GM12865 (cell line): ENCODE measurements at regions not wholly inside any gene's neighbourhood (a gene's known extent, or its start where the extent isn't known, plus 50 kb on each side); places are given as distances from the start of the nearest gene placed in this dataset.
"Not testable (repeated sequence)": the region's sequence is repeated elsewhere in the genome, so short reads cannot be mapped to it uniquely, and the experiment has no call there.

Experiments used
- DNase-seq: peaks from one replicate; pipeline ENCODE4 v3.0.0; 2010; ENCODE audit warnings: low read depth
- H3K4me3 ChIP-seq: 2 replicates; pipeline ENCODE4 v1.5.1; 2011; ENCODE audit warnings: mild to moderate bottlenecking, low read depth, low read length, control low read depth
- CTCF ChIP-seq: IDR thresholded peaks from 2 replicates; pipeline ENCODE4 v1.5.1; 2011; ENCODE audit warnings: low read length, control low read depth, low read depth, inconsistent platforms; ENCODE audit not compliant: insufficient read depth; ENCODE audit errors: missing control alignments

- TF ChIP-seq CTCF: no peak
- DNase-seq: no peak
- H3K4me3 ChIP-seq: no peak overlapping the region
These were observed 264.1 kb downstream of the RPIA start for GRCh38 chr2:88955607-88956006.

DNA sequence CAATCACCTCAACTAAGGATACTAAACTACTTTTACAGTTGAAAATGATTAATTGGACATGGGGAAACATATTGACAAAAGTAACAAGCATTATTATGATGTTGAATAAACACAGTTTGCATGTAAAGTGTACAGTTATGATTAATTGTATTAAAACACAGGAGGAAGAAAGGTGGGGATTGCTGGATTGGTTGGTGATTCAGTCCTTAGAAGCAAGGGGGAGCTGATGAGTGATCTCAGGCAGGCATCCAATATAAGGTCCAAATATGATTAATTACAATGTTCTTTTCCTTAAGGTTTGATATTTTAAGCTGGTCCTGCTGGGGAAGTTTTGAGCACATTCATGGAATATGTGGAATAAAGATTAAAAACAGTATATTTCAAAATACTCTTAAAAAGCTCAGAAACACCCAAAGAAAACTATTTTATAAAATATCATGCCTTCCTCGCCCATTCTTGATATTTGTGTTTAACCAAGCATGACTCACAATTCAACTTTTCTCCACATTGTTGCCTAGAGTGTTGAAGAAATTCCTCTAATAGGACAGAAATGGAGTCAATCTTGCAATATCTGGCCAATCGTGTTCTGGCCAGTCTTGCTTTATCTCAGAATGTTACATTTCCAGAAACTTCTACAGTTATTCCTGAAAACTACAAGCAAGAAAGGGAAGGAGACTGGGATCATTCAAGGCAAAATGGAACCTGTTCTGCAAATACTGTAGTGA, 268.2 kb downstream of the RPIA start:
- no peak for DNase-seq
- H3K4me3 ChIP-seq: no peak overlapping the region
- no peak for TF ChIP-seq CTCF

DNA sequence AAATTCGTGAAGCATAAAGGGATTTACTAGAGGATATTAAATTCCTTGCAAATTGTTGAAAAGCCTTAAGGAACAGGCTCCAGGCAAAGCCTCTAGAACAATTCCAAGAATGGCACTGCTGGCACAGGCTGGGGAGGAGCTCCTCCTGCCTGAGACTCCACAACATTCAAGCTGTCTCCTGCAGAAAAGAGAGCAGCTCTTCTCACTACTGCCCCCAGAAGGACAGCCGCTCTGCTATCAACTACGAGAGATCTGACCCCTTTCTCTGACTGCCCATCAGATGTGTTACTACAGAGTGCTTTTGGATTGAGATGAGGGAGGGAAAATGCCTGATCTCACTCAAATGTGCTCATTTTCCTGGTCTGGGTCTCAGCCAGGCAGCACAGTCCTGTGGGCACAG, 269.9 kb downstream of the RPIA start:
- H3K4me3 ChIP-seq, DNase-seq: not testable (repeated sequence)

DNA sequence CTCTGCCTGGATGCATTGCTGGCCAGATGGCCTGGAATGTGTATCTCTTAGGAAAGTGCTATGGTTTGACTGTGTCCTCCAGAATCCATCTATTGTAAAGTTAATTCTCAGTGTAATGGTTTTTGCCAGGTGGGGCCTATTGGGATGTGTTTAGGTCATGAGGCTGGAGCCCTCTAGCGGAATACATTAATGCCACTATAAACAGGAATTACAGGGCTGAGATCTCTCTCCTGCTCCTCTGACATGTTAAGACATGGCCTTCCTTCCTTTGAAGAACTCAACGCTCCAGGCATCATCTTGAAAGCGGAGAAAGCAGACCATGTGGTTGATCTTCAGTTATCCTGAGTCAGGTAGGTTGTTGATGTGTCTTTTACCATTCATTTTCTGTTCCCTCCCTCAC, 276.4 kb downstream of the RPIA start:
- peak; percentile 20 for DNase-seq
- H3K4me3 ChIP-seq: no peak overlapping the region
- TF ChIP-seq CTCF: no peak

- DNase-seq, H3K4me3 ChIP-seq: not testable (repeated sequence)
These were observed 286.5 kb downstream of the RPIA start for GRCh38 chr2:88978011-88978410.

- not testable (repeated sequence) for H3K4me3 ChIP-seq, DNase-seq
These were observed 287.0 kb downstream of the RPIA start for GRCh38 chr2:88978446-88978845.

GRCh38 chr2:88984079-88984478, 292.6 kb downstream of the RPIA start:
- DNase-seq, H3K4me3 ChIP-seq: not testable (repeated sequence)

DNA sequence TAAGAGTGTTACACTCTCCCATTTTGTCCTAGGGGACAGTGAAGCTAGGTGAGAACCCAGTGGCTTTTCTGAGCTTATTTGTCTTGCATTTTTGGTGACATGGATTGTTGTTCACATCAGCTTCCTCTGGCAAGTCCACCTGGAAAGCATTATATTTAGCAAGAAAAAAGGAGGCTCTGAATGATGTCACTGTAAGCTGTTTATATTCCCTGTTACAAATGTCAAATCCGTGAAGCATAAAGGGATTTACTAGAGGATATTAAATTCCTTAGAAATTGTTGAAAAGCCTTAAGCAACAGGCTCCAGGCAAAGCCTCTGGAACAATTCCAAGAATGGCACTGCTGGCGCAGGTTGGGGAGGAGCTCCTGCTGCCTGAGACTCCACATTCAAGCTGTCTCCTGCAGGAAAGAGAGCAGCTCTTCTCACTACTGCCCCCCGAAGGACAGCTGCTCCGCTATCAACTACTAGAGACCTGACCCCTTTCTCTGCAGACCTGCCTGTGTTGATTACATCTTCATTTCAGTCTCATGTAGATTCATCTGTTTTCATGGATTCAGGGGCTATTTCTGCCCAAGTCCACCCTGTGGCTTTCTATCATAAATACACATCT, 295.4 kb downstream of the RPIA start:
- not testable (repeated sequence) for DNase-seq, H3K4me3 ChIP-seq

DNA sequence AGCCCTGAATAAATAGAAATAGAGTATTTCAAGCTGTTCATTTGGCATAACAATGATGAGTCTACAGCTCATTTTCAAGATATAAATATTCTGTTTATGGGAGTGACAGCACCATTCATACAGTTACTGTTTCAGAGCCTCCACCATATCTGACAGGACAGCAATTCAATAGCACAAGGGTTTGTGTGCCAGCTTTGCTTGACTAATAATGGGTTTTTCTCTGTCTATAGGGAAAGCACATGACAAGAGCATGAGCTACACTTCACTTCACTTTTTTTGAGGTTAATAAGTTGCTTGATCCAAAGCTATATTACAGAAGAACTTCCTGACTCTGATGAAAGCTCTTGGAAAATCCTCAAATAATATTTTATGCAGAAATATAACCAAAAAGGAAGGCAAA, 297.1 kb downstream of the RPIA start:
- DNase-seq, H3K4me3 ChIP-seq: not testable (repeated sequence)

DNA sequence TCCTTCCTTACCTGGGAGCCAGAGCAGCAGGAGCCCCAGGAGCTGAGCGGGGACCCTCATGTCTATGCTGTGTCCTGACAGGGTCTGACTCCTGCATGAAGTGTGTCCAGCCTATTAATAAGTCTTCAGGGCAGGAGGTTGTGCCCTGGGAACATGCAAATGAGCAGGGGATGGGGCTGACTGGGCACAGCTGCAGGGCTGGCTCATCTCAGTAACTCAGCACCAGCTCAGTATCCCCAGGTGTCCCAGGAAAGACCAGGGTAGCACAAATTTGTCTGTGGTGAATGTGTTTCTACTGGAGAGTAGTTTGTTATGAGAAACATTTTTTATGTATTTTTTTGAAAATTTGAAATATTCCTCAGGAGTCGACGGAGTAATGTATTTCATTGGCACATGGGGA, 301.3 kb downstream of the RPIA start:
- not testable (repeated sequence) for DNase-seq, H3K4me3 ChIP-seq

- DNase-seq, H3K4me3 ChIP-seq: not testable (repeated sequence)
These were observed 303.4 kb downstream of the RPIA start for GRCh38 chr2:88994856-88995255.

- not testable (repeated sequence) for DNase-seq, H3K4me3 ChIP-seq
These were observed 305.1 kb downstream of the RPIA start for GRCh38 chr2:88996588-88996987.
